ENCODE measurements at regions not wholly inside any gene's neighbourhood (a gene's known extent, or its start where the extent isn't known, plus 50 kb on each side); places are given as distances from the start of the nearest gene placed in this dataset.

DNA sequence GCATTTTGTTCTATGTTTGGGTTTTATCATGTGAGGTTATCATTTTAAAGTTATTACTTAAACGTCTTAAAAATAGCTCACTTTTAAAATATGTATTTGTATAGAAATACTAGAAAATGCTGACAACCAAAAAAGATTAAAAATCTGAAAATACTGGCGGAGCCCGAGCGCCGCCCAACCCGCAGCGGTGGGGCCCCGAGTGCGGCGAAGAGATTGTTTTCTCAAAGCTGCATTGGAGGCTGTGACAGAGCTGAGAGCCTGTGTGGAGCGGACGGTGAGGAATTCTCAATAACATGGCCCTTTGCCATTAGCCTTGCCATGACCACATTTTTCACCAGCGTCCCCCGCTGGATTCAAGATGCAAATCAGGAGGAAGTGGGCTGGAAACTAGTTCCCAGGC, 255.4 kb downstream of the NKX6-1 start:
- TF ChIP-seq, protein P1, sequence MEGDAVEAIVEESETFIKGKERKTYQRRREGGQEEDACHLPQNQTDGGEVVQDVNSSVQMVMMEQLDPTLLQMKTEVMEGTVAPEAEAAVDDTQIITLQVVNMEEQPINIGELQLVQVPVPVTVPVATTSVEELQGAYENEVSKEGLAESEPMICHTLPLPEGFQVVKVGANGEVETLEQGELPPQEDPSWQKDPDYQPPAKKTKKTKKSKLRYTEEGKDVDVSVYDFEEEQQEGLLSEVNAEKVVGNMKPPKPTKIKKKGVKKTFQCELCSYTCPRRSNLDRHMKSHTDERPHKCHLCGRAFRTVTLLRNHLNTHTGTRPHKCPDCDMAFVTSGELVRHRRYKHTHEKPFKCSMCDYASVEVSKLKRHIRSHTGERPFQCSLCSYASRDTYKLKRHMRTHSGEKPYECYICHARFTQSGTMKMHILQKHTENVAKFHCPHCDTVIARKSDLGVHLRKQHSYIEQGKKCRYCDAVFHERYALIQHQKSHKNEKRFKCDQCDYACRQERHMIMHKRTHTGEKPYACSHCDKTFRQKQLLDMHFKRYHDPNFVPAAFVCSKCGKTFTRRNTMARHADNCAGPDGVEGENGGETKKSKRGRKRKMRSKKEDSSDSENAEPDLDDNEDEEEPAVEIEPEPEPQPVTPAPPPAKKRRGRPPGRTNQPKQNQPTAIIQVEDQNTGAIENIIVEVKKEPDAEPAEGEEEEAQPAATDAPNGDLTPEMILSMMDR (IDR thresholded peaks at IDR 0.05): no peak
- H3K9me3 ChIP-seq: no peaks in the 10 kb centered on the region
- ATAC-seq (no peak), DNase-seq (no peak)
- H3K4me1 ChIP-seq: no peaks in the 10 kb centered on the region
- no peak overlapping the region for H3K27ac ChIP-seq
- no peaks in the 10 kb centered on the region for H3K36me3 ChIP-seq (ENCODE audit: insufficient read depth in 1 of 2, low read depth in 1 of 2)
- H3K4me3 ChIP-seq: no peak overlapping the region
- H3K27me3 ChIP-seq (ENCODE audit: insufficient read depth in 3 of 3, low read length in 2 of 3): no peaks in the 10 kb centered on the region
- 92 to 94% (median 93%) methylated on average over 14 of the region's 14 CpGs for WGBS, 3 donors
- intact Hi-C loops (cut with DNase I): no loop called here

DNA sequence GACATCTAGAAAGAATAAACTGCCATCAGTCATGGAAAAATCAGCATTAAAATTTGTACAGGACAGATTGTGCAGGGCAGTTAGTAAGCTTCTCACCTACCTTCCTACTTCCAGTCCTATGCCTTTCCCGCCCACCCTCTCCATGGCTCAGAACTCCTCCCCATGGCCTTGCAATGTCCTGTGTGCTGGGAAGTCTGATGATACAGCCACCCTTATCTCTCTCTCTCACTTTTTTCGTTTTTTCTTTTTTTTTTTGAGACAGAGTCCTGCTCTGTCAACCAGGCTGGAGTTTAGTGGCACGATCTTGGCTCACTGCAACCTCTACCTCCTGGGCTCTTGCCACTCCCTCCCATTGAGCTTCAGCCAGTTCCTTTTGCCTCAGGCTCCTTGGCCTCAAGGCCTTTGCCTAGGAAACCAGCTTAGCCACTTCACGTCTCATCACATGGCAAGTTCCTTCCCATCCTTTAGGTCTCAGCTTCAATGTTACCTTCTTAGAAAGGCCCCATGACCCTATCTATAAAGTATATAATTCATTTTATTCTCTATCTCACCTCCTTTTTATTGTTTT, 259.7 kb downstream of the NKX6-1 start:
- H3K4me1 ChIP-seq: no peaks in the 10 kb centered on the region
- H3K9me3 ChIP-seq: no peaks in the 10 kb centered on the region
- intact Hi-C loops (cut with DNase I): no loop called here
- no peak overlapping the region for H3K27ac ChIP-seq
- 75 to 77% (median 77%) methylated on average over 4 of the region's 4 CpGs for WGBS, 3 donors
- H3K4me3 ChIP-seq: no peak overlapping the region
- TF ChIP-seq, protein P1 (IDR thresholded peaks at IDR 0.05): no peak
- H3K27me3 ChIP-seq (ENCODE audit: insufficient read depth in 3 of 3, low read length in 2 of 3): no peaks in the 10 kb centered on the region
- ATAC-seq (no peak), DNase-seq (no peak)
- H3K36me3 ChIP-seq (ENCODE audit: insufficient read depth in 1 of 2, low read depth in 1 of 2): no peaks in the 10 kb centered on the region

DNA sequence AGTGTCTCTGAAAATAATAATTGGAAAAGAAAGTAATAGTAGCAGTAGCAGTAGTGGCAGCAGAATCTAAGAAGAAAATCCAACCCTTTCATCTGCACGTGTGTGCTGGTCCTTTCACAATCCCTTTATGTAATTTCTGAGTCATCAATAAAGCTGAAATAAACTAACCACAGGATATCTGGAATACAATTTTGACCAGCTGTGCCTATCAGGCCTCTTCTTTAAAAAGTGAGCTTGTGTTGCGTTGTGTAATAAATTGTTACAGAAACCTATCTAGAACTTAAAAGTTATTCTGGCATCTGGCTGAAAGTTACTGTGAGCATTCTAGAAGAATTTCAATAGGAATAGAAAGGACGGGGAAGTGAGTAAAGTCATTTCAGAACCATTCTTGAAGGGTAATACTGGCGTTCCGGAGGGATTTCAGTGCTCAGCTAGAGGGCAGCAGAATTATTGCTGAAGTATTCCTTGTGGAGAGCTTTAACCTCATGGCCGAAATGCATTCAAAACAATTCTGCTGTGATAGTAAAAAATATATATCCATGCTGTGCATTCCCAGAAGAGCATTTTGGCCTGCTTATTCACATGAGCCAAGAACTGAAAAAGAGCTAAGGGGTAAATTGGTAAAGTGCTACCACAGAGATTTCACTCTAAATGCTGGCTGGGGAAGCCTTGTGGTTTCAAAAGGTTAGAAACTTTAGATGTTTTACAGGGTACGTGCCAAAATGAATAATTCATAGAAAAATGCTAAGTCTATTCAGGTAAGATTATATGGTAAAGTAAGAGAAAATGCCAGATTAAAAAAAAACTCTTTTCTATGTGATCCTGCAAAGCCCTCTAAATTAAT, 260.6 kb downstream of the NKX6-1 start:
- TF ChIP-seq, protein P1 (IDR thresholded peaks at IDR 0.05): no peak
- Histone ChIP-seq H3K27me3 (ENCODE audit: insufficient read depth in 3 of 3, low read length in 2 of 3) (no peaks in the 10 kb centered on the region), H3K4me3 (no peak overlapping the region), H3K9me3 (no peaks in the 10 kb centered on the region), H3K27ac (no peak overlapping the region), H3K4me1 (no peaks in the 10 kb centered on the region), H3K36me3 (ENCODE audit: insufficient read depth in 1 of 2, low read depth in 1 of 2) (no peaks in the 10 kb centered on the region)
- ATAC-seq (peak in 1 of 4 donors; percentile 45), DNase-seq (no peak)
- 49 to 55% (median 53%) methylated on average over 7 of the region's 7 CpGs for WGBS, 3 donors
- intact Hi-C loops (cut with DNase I): no loop called here

DNA sequence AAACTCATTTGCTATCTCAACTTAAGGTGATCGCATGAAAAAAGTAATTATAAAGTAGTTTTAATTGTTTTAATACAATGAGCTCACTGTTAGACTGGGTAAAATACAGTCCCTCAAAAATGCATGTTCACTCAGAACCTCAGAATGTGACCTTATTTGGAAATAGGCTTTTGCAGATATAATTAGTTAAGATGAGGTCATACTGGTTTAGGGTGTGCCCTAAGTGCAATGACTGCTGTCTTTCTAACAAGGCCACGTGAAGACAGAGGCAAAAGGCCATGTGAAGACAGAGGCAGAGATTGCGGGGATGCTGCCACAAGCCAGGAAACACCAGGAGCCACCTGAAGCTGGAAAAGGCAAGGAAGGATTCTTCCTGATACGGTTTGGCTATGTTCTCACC, 262.1 kb downstream of the NKX6-1 start:
- no peak for ATAC-seq
- H3K27ac ChIP-seq: no peak overlapping the region

More for the DNA sequence above, 262.1 kb downstream of the NKX6-1 start:
- DNase-seq: no peak
- WGBS, 3 donors: 70 to 77% (median 73%) methylated on average over 4 of the region's 4 CpGs
- intact Hi-C loops (cut with DNase I): no loop called here
- Histone ChIP-seq H3K4me3 (no peak overlapping the region), H3K9me3 (no peaks in the 10 kb centered on the region), H3K36me3 (ENCODE audit: insufficient read depth in 1 of 2, low read depth in 1 of 2) (no peaks in the 10 kb centered on the region), H3K27me3 (ENCODE audit: insufficient read depth in 3 of 3, low read length in 2 of 3) (no peaks in the 10 kb centered on the region), H3K4me1 (no peaks in the 10 kb centered on the region)
- TF ChIP-seq, protein P1 (IDR thresholded peaks at IDR 0.05): no peak

Data from psoas muscle (tissue), 7 donors.